OCI-LY3 (cell line): ENCODE measurements at regions not wholly inside any gene's neighbourhood (a gene's known extent, or its start where the extent isn't known, plus 50 kb on each side); places are given as distances from the start of the nearest gene placed in this dataset.

ENCODE experiments used
- CTCF ChIP-seq: fragments of 200-600, 300-600 bp; sonication (generic); IDR thresholded peaks from 2 replicates; pipeline ENCODE4 v1.5.1; 2014; ENCODE audit warnings: antibody characterized with exemption, low read length, low read depth
- EZH2phosphoT487 ChIP-seq: fragments of 200-600 bp; shearing (Covaris generic); IDR thresholded peaks from 2 replicates; pipeline ENCODE4 v1.6.1; 2018; ENCODE audit warnings: antibody characterized with exemption, mixed run types, low read depth

GRCh38 chr10:123269017-123269552, 114.9 kb downstream of the BUB3 start:
- TF ChIP-seq CTCF (no peak), EZH2phosphoT487 (no peak)
